HG03025 (cell line): ENCODE measurements at regions not wholly inside any gene's neighbourhood (a gene's known extent, or its start where the extent isn't known, plus 50 kb on each side); places are given as distances from the start of the nearest gene placed in this dataset.
"Not testable (repeated sequence)": the region's sequence is repeated elsewhere in the genome, so short reads cannot be mapped to it uniquely, and the experiment has no call there.

Source experiments
- ATAC-seq: cut with Tn5 transposase; IDR thresholded peaks from one replicate; pipeline ENCODE4 v1.9.1; 2021; ENCODE audit warnings: mild to moderate bottlenecking, moderate library complexity; ENCODE audit not compliant: unreplicated experiment, low FRiP score

DNA sequence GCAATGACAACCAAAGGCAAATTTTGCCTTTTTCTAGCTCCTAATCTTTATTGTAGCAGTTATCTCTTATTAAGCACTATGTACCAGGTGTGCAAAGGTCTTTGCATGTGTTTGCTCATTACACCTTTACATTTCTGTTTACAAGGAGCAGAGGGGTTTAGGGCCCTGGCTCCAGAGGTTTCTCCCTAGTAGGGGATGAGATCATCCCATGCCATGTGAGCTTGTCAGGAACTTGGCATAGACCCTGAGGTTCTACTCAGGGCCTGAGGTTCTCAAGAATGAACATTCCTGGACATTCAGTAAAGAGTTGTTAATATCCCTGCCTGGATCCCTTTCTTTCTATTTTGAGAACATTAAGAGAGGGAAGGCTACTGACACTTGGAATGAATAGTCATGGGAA lies 292.0 kb downstream of the RPAP3 start:
- no peak for ATAC-seq

DNA sequence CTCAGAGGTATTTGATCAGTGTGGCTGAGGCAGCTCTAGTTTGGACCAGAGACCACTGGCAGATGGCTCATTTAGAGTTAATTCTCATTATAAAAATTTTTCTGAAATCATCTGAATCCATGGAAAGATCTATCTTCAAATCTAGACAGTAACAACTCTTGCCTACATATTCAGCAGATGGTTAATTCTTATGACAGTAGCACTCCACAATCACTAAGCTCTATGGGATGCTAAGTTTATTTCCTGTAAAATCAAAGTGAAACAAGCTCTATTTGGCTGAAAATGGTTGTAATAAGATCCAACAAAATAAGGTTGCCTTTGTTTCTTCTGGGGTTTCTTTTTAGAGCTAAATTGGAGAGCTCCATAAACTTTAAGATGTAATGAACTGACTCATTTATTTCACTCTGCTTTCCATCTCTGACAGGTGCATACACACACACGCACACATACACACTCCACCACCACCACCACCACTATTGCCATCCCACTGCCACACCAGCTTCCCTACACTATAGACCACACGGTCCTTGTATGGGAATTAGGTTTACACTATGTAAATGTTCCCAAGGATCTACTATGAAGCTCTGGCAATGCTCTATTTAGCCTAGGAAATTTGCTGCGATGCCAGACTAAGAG lies 293.1 kb downstream of the RPAP3 start:
- ATAC-seq: no peak

DNA sequence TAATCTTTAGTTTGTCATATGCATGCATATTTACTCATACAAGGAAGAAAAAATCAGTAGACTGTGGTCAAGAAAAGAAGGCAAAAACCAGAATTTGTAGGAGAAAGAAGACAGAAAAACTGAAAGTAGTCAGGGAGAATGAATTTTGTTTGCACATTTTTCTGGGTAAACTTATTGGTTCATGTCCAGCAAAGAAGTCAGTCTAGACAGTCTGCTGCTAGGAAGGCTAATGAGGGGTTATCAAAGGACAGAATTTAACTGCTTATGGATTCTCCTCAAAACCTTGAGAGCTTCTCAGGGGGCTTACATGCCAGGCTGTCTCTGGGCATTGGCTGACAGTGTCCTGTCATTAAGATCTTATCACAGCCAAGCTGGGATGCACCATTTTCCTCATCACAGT lies 293.9 kb downstream of the RPAP3 start:
- ATAC-seq: no peak

DNA sequence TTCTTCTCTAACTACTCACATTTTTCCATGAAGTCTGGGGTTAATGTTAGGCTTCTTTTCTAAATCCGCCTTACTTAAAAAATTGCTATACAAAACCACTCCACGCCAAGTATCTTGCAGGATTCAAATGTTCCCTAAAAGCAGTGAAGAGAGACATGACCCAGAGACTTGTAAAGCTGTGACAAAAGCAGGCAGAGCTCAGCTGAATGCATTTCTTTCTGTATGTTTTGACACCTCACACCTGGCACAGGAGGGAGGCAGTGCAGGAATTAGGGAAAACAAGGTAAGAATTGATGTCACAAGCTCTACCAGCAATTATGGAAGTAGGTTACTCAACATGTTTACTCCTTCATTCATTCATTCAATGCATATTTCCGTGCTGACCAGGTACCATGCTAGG lies 295.0 kb downstream of the RPAP3 start:
- no peak for ATAC-seq

DNA sequence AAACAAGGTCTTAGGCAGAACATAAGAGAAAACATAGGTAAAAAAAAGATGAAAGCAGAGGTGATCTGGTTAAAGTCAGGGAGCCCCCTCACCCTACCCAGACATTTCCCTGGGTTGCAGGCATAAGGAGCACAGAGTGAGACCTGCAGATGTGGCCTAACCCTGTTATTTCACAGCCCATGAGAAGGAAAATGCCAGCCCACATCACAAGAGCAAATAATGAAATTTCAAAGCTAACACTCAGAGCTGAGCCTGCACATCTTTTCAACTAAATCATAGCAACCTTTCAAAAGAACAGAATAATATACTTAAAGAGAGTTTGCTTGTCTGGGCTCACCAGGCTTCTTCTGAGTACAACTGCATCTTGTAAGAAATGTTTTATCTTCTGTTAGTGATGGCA lies 295.4 kb downstream of the RPAP3 start:
- no peak for ATAC-seq

DNA sequence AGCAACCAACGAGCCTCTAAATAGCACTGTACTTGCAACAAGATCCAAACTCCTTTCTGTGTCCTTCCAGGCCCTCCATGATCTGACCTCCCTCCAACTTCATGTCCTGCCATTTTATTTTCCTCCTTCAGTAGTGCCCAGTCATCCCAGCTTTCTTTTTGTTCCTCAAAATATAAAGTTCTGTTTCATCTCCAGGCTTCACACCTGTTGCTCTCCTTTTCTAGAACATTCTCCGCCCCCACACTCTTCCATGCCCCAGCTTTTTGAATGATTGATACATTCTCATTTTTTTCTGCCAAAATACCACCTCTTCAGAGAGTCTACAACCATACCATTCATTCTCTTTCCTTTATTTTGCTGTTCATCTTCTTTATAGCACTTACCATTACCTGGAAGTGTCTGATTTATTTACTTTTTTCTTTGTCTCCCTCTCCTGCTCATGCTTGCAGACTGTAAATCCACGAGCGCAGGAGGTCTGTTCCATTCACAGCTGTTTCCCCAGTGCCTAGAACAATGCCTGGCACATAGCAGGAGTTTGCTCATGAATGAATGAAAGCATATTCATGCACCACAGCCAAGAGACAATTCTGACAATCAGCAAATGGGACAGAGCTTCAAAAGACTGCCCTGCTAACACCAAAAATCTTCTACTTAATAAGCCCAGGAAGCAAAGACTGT lies 296.4 kb downstream of the RPAP3 start:
- ATAC-seq: no peak

DNA sequence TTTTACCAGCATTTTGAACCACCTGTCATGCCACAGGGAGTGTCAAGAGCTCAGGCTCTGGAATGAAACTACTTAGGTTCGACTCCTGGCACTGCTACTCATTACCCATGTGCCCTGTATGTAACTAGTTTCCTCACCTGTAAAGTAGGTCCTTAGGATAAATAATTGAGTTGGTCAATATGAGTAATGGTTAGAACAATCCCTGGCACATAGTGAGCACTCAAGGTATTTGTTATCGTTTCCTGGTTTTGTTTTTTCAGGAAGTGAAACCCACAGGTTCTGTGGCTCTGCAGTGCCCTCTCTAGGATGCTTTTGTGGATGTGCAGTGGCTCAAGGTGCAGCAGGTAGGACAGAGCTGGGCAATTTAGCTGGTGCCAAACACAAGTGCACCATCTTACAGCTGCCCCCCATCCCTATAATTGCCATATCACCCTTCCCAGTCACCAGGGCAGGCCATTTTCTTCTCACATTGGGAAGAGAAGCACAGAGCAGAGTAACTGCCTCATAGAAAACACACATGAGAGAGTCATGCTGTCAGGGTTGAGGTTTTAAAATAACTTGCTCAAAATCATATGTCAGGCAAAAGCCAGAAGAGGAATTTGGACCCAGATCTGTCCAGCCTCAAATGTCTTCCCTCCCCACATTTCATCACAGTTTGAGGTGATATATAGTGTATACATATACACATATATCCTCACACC lies 297.5 kb downstream of the RPAP3 start:
- ATAC-seq: peak; percentile 88

DNA sequence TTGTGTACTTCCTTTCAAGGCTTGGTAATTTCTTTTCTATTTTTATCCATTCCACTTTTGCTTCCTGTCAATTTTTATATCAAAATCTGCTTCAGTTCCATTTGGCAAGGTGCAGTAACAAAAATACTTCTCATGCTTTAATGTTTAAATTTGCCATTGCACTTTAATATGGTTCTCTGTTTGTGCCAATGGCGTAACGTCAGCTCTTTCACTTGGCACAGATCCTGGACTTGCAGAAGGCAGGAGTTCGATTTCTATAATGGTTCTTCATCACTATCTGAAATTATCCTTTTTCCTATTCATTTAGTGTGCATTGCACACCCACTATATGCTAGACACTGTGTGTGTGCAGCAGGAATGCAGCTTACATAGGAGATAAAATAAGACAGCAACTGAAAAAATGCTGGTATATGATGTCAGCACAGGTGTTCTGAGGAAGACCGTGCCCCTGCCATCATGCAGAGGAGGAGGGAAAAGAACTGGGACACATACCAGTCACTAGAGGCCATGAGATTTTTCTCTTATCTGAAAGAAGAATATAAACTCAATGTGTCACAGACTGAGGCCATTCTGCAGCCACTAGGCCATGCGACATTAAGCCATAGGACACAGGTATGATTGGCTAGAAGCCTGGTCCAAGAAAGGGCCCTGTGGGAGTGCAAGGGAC lies 298.2 kb downstream of the RPAP3 start:
- ATAC-seq: no peak

DNA sequence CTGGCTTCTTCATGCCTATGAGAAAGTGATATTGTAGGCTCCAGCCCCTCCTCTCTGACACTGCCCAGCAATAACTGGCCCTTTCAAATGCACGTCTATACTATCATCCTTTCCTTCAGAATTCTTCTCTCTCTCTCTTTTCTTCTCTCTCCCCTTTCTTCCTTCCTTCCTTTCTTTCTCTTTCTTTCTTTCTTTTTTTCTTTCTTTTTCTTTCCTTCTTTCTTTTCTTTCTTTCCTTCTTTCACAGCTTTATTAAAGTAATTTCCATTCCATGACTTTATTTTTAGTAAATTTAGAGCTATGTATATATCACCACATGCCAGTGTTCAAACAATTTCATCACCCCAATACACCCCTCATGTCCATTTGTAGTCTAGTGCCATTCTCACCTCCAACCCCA lies 302.1 kb downstream of the RPAP3 start:
- ATAC-seq: no peak

DNA sequence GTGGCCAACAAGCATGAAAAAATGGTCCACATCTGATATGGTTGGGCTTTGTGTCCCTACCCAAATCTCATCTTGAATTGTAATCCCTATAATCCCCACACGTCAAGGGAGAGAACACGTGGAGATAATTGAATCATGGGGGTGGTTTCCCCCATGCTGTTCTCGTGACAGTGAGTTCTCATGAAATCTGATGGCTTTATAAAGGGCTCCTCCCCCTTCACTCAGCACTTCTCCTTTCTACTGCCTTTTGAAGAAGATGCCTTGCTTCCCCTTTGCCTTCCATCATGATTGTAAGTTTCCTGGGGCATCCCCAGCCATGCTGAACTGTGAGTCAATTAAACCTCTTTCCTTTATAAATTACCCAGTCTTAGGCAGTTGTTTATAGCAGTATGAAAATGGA lies 304.6 kb downstream of the RPAP3 start:
- ATAC-seq: not testable (repeated sequence)

DNA sequence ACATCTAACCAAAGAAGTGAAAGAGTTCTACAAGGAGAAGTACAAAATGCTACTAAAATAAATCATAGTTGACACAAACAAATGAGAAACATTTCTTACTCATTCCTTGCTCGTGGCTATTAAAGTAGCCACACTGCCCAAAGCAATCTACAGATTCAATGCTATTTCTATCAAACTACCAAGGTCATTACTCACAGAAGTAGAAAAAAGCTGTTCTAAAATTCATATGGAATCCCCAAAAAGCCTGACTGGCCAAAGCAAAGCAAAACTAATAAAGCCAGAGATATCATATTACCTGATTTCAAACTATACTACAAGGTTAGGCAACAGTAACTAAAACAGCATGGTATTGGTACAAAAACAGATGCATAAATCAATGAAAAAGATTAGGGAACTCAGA lies 305.6 kb downstream of the RPAP3 start:
- no peak for ATAC-seq

DNA sequence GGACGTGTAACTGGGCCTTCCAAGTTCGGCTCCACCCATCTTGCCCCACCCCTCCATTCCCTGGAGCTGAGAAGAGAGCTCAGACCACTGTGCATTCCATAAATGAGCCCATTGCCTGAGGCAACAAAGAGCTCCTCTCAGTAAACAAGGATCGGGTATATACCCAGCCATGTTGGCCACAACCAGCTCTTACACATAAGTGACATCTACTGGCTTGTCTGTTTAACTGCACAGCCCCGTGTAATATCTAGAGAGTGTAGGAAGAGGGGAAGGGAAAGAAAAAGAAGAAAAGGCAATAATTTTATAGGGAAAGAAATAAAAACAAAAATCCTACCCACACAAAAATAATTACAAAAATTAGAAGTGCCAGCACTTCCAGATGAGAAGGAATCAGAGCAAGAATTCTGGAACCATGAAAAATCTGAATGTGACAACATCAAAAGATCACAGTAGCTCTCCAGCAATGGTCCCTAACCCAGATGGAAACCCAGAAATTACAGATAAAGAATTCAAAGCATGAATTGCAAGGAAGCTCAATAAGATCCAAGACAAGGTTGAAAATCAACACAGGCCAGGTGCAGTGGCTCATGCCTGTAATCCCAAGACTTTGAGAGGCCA lies 308.1 kb downstream of the RPAP3 start:
- no peak for ATAC-seq

DNA sequence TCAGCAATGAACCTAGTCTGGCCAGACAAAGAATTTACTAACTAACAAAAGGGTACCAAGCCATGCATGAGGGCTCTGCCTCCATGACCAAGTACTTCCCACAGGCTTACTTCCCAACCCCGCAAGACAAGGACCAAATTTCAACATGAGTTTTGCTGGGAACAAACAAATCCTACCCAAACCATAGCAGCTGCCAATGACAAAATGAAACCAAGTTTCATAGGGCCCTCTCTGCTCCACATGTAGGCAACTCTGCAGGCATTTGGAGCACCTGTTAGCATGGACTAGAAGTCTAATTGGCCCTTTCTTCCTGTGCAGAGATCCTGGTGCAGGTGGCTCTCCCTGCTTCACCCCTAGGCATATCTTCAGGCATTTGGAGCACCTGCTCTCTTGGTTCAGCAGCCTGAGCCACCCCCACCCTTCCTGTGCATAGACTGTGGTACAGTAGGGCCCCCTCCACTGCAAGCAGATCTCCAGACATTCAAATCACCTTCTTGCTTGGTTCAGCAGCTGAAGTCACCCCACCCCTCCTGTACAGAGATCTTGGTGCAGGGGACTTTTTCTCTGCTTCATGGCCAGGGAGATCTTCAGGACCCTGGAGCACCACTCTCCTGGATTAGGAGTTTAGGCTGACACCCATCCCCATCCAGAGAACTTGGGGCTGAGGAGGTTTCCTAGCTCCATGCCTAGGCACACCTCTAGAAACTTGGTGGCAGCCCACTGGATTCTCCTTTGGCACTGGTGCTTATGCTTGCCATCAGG lies 308.7 kb downstream of the RPAP3 start:
- ATAC-seq: no peak

DNA sequence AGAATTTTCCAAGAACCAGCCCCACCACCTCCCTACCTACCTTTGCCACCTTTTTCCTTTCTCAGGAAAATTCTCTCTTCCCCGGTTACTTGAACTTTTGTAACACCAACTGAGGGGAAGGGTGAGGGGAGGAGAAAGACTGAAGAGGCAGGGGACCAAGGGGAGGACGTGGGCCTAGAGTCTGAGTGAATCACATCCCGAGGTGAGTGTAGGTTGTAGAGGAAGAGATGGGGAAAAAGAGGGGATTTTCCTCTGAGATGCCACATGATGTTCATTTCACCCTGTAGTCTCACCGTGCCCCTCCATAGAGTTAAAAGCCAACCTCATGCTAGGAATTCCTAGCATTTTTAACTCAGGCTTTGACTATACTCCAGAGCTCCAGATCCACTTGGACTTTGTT lies 311.8 kb downstream of the RPAP3 start:
- ATAC-seq: no peak

DNA sequence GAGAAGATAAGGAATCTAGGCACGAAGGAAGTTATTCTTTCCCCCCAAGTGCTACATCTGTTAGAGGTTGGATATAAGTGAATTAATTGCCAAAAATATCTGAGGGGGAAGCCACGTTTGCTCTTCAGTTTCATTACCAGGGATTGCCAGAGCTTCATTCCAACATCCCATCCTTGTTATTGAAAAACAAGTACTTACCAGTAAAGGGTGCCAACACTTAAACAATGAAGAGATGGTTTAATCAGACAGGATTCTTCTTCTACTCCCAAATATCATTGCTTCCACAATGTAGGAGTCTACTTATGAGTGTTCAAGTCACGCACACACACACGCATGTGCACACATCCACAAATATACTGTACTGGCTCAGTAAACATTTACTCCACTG lies 312.4 kb downstream of the RPAP3 start:
- no peak for ATAC-seq

DNA sequence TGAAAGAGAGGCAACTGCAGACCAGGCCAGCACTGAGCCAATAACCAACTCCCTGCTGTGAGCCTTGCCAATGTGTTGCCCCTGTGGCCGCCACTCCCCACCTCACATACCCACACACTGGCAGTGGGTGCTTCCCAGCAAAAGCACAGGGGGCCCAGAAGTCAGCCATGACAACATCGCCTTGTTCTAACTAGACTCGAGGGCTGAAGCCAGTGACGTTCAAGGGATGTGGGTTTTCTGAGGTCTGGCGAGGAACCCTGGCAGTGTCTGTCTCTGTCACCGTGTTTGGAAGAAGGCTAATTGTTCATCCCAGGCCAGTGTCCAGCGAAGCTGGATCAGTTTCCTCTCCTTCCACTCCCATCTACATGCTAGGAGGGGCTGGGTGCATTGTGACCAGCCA lies 311.8 kb upstream of the AMIGO2 start:
- no peak for ATAC-seq

DNA sequence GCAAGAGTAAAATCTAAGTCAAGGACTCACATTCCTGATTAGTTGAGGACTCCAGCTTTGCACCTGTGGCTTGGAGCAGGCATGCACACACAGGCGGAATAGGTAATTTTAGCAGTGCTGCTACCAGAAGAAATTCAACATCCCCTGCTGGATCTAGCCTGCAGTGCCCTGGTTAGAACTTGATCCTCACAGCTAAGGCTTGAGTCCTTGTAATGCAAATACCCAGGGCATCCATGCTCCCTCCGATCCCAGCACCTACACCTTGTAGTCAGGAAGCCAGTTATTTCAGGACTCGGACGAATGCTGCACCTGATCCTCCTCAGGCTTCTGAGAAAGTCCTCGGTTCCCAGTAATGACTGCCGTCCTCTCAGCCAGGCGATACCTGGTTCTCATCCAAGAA lies 309.0 kb upstream of the AMIGO2 start:
- ATAC-seq: no peak

DNA sequence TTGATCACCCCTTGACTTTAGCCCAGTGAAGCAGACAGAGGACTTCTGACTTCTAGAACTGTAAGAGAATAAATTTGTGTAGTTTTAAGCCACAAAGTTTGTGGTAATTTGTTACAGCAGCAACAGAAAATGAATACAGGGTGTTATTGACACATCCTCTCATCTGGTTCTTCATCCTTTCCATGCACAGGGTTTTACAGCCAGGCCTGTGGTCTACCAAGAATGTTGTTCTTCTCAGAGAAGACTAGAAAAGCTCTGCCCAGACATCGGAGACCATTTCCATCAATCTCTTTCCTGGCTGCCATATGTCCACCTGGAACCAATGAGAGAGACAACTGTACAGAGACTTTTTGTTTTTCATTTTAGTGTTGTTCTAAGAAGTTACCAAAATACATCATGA lies 308.2 kb upstream of the AMIGO2 start:
- ATAC-seq: no peak

DNA sequence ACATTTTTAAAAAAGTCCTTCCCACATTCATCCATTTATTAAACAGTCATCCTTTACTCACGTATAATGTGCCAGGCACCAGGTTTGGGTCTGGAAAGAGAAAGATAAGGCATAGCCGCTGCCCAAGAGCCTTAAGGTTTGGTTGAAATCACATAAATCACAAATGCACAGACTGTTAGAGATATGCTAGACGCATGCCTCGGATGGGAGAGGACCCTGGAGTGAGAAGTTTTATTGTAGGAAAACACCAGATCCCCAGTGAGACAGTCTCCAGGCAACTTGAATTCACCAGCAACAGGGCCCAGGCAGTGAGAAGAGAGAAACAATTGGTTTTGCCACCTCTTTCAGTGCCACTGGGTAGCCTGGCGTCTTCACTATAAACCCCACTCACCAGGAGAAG lies 305.9 kb upstream of the AMIGO2 start:
- no peak for ATAC-seq

DNA sequence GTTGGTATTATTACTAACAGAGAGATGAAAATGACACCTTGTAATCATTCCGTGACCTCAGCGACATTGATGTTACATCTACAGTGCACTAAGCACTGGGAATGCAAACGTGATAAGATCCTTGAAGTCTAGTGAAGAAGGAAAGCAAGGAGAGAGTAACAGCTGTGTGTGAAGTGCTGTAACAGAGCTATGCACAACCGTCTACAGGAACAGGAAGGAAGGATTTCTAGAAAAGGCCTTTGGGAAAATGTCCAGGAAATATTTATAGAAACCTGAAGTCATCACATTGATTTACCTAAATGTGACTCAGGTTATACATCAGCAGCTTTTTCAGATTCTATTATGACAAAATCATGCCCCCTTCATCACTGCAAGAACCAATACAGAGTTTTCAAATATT lies 304.2 kb upstream of the AMIGO2 start:
- ATAC-seq: no peak
